ENCODE measurements at regions not wholly inside any gene's neighbourhood (a gene's known extent, or its start where the extent isn't known, plus 50 kb on each side); places are given as distances from the start of the nearest gene placed in this dataset.

- TF ChIP-seq CTCF (IDR thresholded peaks at IDR 0.05) (no peak), RAD21 (IDR thresholded peaks at IDR 0.05; ENCODE audit: low read length) (no peak), EP300 (IDR thresholded peaks at IDR 0.05; ENCODE audit: borderline replicate concordance in 1 of 2, low read depth in 1 of 2, low read length in 1 of 2) (no peak), USF2 (IDR thresholded peaks at IDR 0.05; ENCODE audit: borderline replicate concordance, low read depth, low read length) (no peak), USF1 (IDR thresholded peaks at IDR 0.05; ENCODE audit: borderline replicate concordance, low read depth) (no peak), POLR2AphosphoS5 (IDR thresholded peaks at IDR 0.05; ENCODE audit: low read depth, low read length) (no peak), REST (IDR thresholded peaks at IDR 0.05; ENCODE audit: low read depth, low read length) (no peak)
Measured at GRCh38 chr18:1976484-1976883, 594.8 kb downstream of the METTL4 start.

Data from SK-N-SH (cell line).